ENCODE measurements at regions not wholly inside any gene's neighbourhood (a gene's known extent, or its start where the extent isn't known, plus 50 kb on each side); places are given as distances from the start of the nearest gene placed in this dataset.
"Not testable (repeated sequence)": the region's sequence is repeated elsewhere in the genome, so short reads cannot be mapped to it uniquely, and the experiment has no call there.

GRCh38 chr2:4753721-4754120, 938.5 kb upstream of the SOX11 start:
- DNase-seq: no peak

GRCh38 chr2:4762951-4763376, 929.2 kb upstream of the SOX11 start:
- DNase-seq: no peak

DNA sequence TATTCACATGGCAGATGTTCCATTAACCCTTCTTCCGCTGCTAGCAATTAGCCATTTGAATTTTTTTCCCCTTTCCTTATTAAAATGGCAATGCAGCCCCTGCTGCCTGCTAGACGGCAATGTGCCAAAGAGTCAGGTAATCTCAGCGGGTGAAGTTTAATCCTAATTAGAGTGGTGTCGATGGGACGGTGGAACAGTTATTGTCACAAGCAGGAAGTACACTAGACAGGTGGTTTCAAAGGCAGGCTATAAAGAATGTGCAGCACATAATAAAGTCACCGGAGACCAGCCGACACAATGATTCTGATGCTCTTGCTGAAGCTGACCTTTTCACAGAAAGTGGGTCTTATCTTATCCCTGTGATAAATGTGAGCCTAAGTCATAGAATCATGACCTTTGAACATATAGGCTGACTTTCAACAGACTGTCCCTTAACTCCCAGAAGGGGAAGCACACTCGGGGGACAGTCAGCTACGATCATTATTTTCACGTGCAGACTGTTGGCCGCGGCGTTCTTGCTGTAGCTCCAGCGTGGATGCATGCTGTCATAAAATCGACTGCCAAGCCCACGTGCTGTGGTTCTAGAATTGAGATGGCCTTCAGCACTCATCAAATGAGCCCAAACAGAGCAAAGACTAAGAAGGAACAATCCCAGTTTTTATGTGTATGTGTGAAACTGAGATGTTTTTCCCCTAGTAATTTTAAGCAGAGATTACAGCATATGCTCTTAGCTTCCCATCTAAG, 926.2 kb upstream of the SOX11 start:
- DNase-seq: no peak

GRCh38 chr2:4775668-4776067, 916.5 kb upstream of the SOX11 start:
- DNase-seq: no peak

DNA sequence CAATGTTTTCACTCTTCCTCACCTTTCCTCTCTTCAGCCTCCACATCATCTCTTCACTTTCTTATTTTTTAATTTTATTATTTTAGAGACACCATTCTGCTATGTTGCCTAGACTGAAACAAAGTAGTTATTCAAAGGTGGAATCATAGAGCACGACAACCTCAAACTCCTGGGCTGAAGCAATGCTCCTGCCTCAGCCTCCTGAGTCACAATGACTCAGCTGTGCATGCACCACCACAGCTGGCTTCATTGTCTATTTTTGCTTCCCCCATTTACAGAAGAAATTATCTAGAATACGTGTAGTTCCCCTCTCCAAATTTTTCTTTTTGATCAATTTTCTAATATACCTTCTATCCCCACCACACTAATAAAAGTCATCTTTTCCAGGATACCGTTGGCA, 911.5 kb upstream of the SOX11 start:
- DNase-seq: no peak

- no peak for DNase-seq
These were observed 909.5 kb upstream of the SOX11 start for GRCh38 chr2:4782647-4783046.

DNA sequence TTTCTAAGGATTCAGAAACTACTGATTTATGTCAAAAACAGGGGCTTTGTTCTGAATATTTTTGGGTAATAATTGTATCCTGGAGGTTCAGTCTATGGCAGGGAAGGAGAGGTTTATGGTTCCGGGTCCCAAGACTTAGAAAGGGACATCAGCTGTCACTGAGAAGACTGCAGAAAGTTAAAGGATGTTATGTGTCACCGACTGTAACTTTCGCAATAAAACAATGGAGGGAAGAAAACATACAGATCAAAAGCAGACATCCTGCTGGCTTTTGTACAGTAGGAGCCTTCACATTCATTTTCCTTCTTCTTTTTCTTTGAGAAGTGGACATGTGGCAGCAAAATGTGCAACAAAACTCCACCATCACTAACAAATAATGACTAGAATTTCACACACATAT, 900.7 kb upstream of the SOX11 start:
- no peak for DNase-seq

- DNase-seq: no peak
These were observed 900.1 kb upstream of the SOX11 start for GRCh38 chr2:4792126-4792525.

GRCh38 chr2:4803396-4803795, 888.8 kb upstream of the SOX11 start:
- no peak for DNase-seq

DNA sequence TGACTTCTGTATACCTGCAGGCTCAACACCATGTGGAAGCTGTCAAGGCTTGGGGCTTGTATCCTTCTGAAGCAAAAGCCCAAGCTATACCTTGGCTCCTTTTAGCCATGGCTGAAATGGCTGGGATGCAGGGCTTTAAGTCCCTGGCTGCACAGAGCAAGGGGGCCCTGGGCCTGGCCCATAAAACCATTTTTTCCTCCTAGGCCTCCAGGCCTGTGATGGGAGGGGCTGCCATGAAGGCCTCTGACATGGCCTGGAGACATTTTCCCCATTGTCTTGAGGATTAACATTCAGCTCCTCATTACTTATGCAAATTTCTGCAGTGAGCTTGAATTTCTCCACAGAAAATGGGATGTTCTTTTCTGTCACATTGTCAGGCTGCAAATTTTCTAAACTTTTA, 878.0 kb upstream of the SOX11 start:
- not testable (repeated sequence) for DNase-seq

- no peak for DNase-seq
These were observed 864.3 kb upstream of the SOX11 start for GRCh38 chr2:4827836-4828235.

GRCh38 chr2:4828682-4829374, 863.4 kb upstream of the SOX11 start:
- no peak for DNase-seq

DNA sequence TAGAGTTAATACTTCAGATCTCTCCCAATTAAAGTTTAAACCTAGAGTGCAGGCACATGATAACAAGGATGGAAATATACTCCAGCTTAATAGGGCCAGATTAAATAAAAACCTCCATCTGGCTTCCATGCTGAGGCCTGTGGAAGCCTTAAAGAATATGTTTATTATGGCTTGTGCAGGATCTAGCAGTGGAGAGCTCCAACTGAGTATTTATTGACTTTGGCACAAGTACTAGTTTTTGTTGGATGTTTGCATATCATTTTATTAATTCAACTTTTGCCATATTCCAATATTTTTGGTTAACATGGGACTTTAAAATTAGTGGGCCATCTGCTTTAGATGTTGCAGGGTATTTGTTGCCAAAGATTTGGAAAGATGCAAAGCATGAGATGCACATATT, 860.4 kb upstream of the SOX11 start:
- DNase-seq: no peak

DNA sequence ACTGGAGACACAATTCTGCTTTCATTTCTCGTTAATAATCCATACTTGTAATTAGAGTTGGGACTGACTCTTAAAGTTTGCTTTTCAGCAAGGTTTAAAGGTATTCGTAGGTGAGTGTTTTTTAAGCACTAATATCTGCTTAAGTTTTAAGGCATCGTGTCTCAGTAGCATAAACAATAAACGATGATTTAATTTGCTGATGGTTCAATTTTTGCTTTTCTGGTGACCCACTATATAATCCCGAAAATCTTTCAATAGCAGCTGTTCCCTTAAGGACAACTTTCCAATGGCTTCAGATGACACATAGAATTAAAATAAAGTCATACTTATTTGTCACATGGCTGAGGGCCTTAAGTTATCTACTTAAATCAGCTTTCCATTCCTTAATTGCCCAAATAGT, 859.5 kb upstream of the SOX11 start:
- DNase-seq: no peak

DNA sequence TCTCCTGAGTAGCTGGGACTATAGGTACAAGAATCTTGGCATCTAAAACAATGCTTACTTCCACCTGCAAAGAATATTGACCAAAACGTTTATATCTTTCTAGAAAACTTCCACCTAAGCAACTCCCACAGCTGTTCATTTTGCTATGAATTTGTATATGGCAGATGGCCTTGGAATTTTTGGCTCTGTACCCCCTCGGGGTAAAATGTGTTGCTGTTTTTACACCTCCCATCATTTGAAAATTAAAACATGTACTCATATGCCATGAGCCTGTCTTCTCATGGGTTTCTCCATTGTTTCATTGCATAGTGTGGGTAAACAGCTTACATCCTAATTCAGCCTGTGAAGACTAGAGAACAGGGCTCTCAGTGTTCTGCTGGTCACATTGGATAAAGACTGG, 853.6 kb upstream of the SOX11 start:
- DNase-seq: no peak

DNA sequence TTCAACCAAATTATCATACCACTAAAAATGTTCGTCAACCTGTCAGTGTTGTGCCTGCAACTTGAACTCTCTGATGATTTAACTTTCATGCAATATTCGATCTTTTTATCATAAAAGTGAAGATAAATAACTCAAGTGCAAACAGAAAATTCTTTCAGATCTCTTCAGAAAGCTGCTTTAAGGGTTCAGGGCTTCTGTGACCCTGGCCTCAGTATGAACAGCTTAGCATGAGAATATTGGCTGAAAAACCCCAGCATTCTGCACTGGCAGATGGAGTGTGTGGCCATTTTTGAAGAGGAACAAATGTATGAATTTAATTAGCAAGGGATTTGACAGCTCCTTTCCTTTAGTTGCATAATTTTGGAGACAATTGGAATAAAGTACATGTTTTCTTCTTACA, 851.4 kb upstream of the SOX11 start:
- DNase-seq: no peak

DNA sequence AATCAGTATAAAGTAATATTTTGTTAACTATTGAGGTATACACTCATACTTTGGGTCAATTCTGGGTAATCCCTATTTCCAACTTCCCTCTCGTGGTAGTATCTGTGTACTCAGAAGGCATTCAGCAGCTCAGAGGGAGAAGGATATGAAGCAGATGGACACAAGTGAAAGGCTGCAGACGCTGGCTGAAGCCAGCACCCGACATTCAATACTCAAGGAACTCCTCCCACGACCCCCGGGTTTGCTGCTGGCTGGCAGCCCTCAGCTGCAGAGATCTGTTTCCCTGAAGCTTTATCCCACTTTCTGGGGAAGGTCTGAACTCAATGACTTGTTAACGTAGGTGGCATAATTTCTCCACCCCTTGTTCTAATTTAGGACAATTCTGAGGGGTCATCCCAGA, 847.3 kb upstream of the SOX11 start:
- no peak for DNase-seq

- no peak for DNase-seq
These were observed 830.2 kb upstream of the SOX11 start for GRCh38 chr2:4862031-4862430.

DNA sequence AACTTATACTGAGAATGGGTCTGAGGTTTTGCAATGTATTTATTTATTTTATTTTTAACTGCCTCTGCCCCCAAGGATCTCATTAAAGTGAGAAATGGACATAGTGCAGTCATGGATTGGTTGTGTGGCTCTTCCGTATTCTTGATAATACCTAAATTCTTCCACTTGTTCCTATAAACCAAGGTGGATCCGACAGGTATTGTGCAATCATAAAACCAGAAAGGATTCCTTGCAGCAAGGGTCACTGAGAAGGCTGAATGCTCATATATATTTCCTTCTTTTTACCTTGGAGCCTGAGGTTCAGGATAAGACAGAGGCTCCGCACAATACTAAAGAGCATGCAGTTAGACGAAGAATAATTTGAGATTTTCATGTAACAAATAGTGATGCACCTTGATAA, 826.0 kb upstream of the SOX11 start:
- DNase-seq: no peak

DNA sequence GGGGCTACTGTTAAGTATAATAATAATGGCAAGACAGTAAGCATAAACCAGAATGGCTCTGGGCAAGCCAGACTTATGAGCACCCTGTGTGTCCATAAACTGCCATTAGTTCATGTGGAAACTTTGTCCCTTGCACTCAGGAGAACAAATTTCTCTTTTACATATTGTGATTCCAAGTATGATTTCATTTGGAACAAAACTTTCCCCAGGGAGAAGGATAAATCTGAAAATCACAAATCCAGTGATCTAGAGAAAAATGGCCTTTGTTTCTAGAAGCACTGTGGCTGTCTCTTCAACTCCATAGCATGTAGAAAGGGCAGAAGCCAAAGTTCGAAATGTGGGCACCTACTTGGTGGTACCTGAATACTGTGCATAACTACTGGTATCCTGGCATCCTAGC, 823.7 kb upstream of the SOX11 start:
- no peak for DNase-seq

- DNase-seq: no peak
These were observed 823.0 kb upstream of the SOX11 start for GRCh38 chr2:4869154-4869553.

DNA sequence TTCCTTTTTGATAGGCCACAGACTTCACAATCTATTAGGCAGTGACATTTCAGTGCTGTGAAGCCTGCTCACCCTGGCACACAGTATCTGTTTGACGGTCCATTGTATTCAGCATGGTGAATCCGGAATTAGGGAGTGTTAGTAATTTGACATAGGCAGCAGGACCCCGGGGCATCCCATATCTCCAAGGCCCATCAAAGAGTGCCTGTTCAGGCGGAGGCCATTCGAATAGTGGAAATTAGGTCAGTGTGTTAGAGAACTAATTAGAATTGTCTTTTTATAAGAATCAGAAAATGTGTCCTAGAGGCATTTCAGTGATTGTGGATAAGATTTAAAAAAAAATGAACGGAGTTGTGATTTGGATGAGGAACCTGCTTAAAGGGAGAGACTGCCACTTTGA, 818.8 kb upstream of the SOX11 start:
- no peak for DNase-seq

DNA sequence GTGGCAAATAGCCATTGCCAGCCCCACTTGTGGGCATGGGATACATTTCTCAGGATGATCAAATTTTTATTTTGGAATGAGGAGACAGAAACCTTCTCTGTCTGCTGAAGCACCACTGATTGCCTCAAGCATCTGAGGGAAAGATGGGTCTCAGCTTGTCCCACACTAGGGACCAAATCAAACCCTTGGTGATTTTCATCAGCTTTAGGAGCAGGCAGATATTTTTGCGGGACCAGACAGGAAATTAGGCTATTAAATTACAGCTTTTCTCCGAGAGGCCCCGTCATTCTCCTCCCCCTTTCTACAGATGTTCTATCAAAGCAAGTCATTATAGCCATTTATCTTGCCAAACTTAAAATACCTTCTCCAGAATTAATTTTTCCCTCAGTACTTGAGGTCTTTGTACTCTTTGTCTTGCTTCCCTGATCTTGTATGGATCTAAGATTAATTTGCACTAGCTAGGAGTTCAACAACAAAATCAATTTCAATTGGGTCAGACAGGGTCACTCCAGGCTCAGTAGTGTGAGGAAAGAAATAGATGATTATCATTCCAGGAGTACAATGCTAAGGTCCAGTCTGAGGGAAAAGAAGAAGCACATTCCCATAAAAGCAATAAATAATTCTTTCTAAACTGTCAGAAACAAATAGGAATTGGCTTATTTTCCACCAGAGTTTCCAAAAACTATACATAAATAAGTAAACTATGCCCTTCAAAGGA, 818.1 kb upstream of the SOX11 start:
- no peak for DNase-seq

GRCh38 chr2:4882421-4882820, 809.8 kb upstream of the SOX11 start:
- DNase-seq: no peak

Measured in right forelimb (tissue), 1 donor.